NT2/D1 (cell line): ENCODE measurements at regions not wholly inside any gene's neighbourhood (a gene's known extent, or its start where the extent isn't known, plus 50 kb on each side); places are given as distances from the start of the nearest gene placed in this dataset.

Experiments used
- SUZ12 ChIP-seq: IDR thresholded peaks from 2 replicates; pipeline ENCODE4 v1.6.1; 2011; ENCODE audit not compliant: insufficient read length, insufficient read depth; ENCODE audit errors: extremely low read depth
- ZNF274 ChIP-seq: IDR thresholded peaks from 2 replicates; pipeline ENCODE4 v1.6.1; 2011; ENCODE audit warnings: mild to moderate bottlenecking, low read depth, low read length

- TF ChIP-seq ZNF274 (no peak), SUZ12 (no peak)
Observed at GRCh38 chr2:177138823-177139222, 73.8 kb upstream of the HNRNPA3 start.
